TTC549 (cell line): ENCODE measurements at regions not wholly inside any gene's neighbourhood (a gene's known extent, or its start where the extent isn't known, plus 50 kb on each side); places are given as distances from the start of the nearest gene placed in this dataset.

Source experiments
- FAIRE-seq: peaks from 2 replicates; lab custom pipeline; 2012; peaks lifted over from hg19 to GRCh38; lab: Jason Lieb, UNC

GRCh38 chr2:186183406-186183805, 302.7 kb upstream of the ZC3H15 start:
- no peak for FAIRE-seq

- FAIRE-seq, result no peak
Observed at GRCh38 chr2:186187854-186188253, 298.2 kb upstream of the ZC3H15 start.

GRCh38 chr2:186189816-186190215, 296.2 kb upstream of the ZC3H15 start:
- no peak for FAIRE-seq

GRCh38 chr2:186195696-186196095, 290.4 kb upstream of the ZC3H15 start:
- FAIRE-seq, result no peak

GRCh38 chr2:186197955-186198354, 288.1 kb upstream of the ZC3H15 start:
- no peak for FAIRE-seq

- FAIRE-seq, result no peak
Observed at GRCh38 chr2:186199029-186199428, 287.0 kb upstream of the ZC3H15 start.

- FAIRE-seq, result no peak
Observed at GRCh38 chr2:186201371-186201770, 284.7 kb upstream of the ZC3H15 start.

- FAIRE-seq, result no peak
Observed at GRCh38 chr2:186205254-186205911, 280.7 kb upstream of the ZC3H15 start.

GRCh38 chr2:186209532-186209931, 276.5 kb upstream of the ZC3H15 start:
- no peak for FAIRE-seq

GRCh38 chr2:186220409-186220808, 265.7 kb upstream of the ZC3H15 start:
- no peak for FAIRE-seq

GRCh38 chr2:186229265-186229664, 256.8 kb upstream of the ZC3H15 start:
- no peak for FAIRE-seq

GRCh38 chr2:186241874-186242273, 244.2 kb upstream of the ZC3H15 start:
- no peak for FAIRE-seq

GRCh38 chr2:186254759-186255158, 231.3 kb upstream of the ZC3H15 start:
- FAIRE-seq, result no peak

- FAIRE-seq, result no peak
Observed at GRCh38 chr2:186255823-186256222, 230.2 kb upstream of the ZC3H15 start.

- peak; percentile 95 for FAIRE-seq
Observed at GRCh38 chr2:186256540-186256939, 229.5 kb upstream of the ZC3H15 start.

GRCh38 chr2:186263673-186264250, 222.3 kb upstream of the ZC3H15 start:
- no peak for FAIRE-seq

- FAIRE-seq, result no peak
Observed at GRCh38 chr2:186269536-186269935, 216.5 kb upstream of the ZC3H15 start.

GRCh38 chr2:186273953-186274352, 212.1 kb upstream of the ZC3H15 start:
- no peak for FAIRE-seq

- no peak for FAIRE-seq
Observed at GRCh38 chr2:186274936-186275575, 211.0 kb upstream of the ZC3H15 start.

- no peak for FAIRE-seq
Observed at GRCh38 chr2:186276909-186277308, 209.2 kb upstream of the ZC3H15 start.

- FAIRE-seq, result no peak
Observed at GRCh38 chr2:186281726-186282125, 204.3 kb upstream of the ZC3H15 start.

GRCh38 chr2:186294248-186294888, 191.7 kb upstream of the ZC3H15 start:
- no peak for FAIRE-seq

GRCh38 chr2:186299610-186300009, 186.4 kb upstream of the ZC3H15 start:
- FAIRE-seq, result no peak
